WERI-Rb-1 (cell line): ENCODE measurements at regions not wholly inside any gene's neighbourhood (a gene's known extent, or its start where the extent isn't known, plus 50 kb on each side); places are given as distances from the start of the nearest gene placed in this dataset.

Experiments used
- DNase-seq: peaks from one replicate; pipeline ENCODE4 v3.0.0-alpha.2; 2020
- H3K27ac ChIP-seq: fragments of 250-450 bp; sonication (Bioruptor Pico); 2 replicates; pipeline ENCODE4 v1.5.1; 2020; ENCODE audit warnings: mild to moderate bottlenecking, moderate library complexity
- H3K27me3 ChIP-seq: fragments of 250-450 bp; sonication (Bioruptor Pico); 2 replicates; pipeline ENCODE4 v1.5.1; 2021; ENCODE audit warnings: mild to moderate bottlenecking, low read depth, moderate library complexity; ENCODE audit not compliant: insufficient read depth, severe bottlenecking
- H3K36me3 ChIP-seq: fragments of 250-450 bp; sonication (Bioruptor Pico); 2 replicates; pipeline ENCODE4 v1.5.1; 2020; ENCODE audit warnings: mild to moderate bottlenecking, moderate library complexity
- H3K4me3 ChIP-seq: 2 replicates; pipeline ENCODE4 v1.5.1; 2011; ENCODE audit warnings: low read depth, mild to moderate bottlenecking, control low read depth, low read length
- H3K9me3 ChIP-seq: fragments of 250-450 bp; sonication (Bioruptor Pico); 2 replicates; pipeline ENCODE4 v1.5.1; 2021; ENCODE audit warnings: mild to moderate bottlenecking, moderate library complexity; ENCODE audit not compliant: severe bottlenecking
- CTCF ChIP-seq: IDR thresholded peaks from 2 replicates; pipeline ENCODE4 v1.5.1; 2011; ENCODE audit warnings: low read depth, mild to moderate bottlenecking, control low read depth, inconsistent platforms, low read length

- Histone ChIP-seq H3K36me3 (no peaks in the 10 kb centered on the region), H3K27me3 (peaks cover 28% of the 10 kb centered on the region), H3K27ac (no peak overlapping the region), H3K9me3 (no peaks in the 10 kb centered on the region), H3K4me3 (no peak overlapping the region)
- no peak for DNase-seq
- TF ChIP-seq CTCF = no peak
Observed at GRCh38 chr9:86714999-86715398, 232.3 kb downstream of the GAS1 start.

GRCh38 chr9:86713970-86714369 is 233.3 kb downstream of the GAS1 start:
- DNase-seq = no peak
- no peaks in the 10 kb centered on the region for H3K36me3 ChIP-seq
- peaks cover 26% of the 10 kb centered on the region for H3K27me3 ChIP-seq
- H3K9me3 ChIP-seq = no peaks in the 10 kb centered on the region
- no peak for TF ChIP-seq CTCF
- no peak overlapping the region for H3K27ac ChIP-seq
- no peak overlapping the region for H3K4me3 ChIP-seq

- H3K27ac ChIP-seq = no peak overlapping the region
- H3K36me3 ChIP-seq = no peaks in the 10 kb centered on the region
- no peak overlapping the region for H3K4me3 ChIP-seq
- TF ChIP-seq CTCF = no peak
- peaks cover 27% of the 10 kb centered on the region for H3K27me3 ChIP-seq
- no peaks in the 10 kb centered on the region for H3K9me3 ChIP-seq
- DNase-seq = no peak
Observed at GRCh38 chr9:86713470-86713869, 233.8 kb downstream of the GAS1 start.

GRCh38 chr9:86708918-86709835 is 238.1 kb downstream of the GAS1 start:
- no peak for DNase-seq
- Histone ChIP-seq H3K27ac (no peak overlapping the region), H3K27me3 (peaks cover 47% of the 10 kb centered on the region), H3K4me3 (no peak overlapping the region), H3K9me3 (no peaks in the 10 kb centered on the region), H3K36me3 (no peaks in the 10 kb centered on the region)
- no peak for TF ChIP-seq CTCF

GRCh38 chr9:86707932-86708510 is 239.3 kb downstream of the GAS1 start:
- no peak for DNase-seq
- H3K9me3 ChIP-seq = no peaks in the 10 kb centered on the region
- H3K27ac ChIP-seq = no peak overlapping the region
- no peak for TF ChIP-seq CTCF
- H3K4me3 ChIP-seq = no peak overlapping the region
- peaks cover 51% of the 10 kb centered on the region for H3K27me3 ChIP-seq
- H3K36me3 ChIP-seq = no peaks in the 10 kb centered on the region
